Fibroblast of pulmonary artery (primary cell): ENCODE measurements at regions not wholly inside any gene's neighbourhood (a gene's known extent, or its start where the extent isn't known, plus 50 kb on each side); places are given as distances from the start of the nearest gene placed in this dataset.

ENCODE experiments used
- DNase-seq: peaks from one replicate; pipeline ENCODE4 v3.0.0-alpha.2; 2010; ENCODE audit warnings: low read depth
- H3K4me3 ChIP-seq: replicated peaks from 2 replicates; pipeline ENCODE4 v1.5.1; 2011; ENCODE audit warnings: low read depth, mild to moderate bottlenecking, control low read depth, low read length, moderate library complexity
- CTCF ChIP-seq: IDR thresholded peaks from 2 replicates; pipeline ENCODE4 v1.5.1; 2011; ENCODE audit warnings: mild to moderate bottlenecking, control low read depth, low read length, inconsistent platforms; ENCODE audit errors: missing control alignments

DNA sequence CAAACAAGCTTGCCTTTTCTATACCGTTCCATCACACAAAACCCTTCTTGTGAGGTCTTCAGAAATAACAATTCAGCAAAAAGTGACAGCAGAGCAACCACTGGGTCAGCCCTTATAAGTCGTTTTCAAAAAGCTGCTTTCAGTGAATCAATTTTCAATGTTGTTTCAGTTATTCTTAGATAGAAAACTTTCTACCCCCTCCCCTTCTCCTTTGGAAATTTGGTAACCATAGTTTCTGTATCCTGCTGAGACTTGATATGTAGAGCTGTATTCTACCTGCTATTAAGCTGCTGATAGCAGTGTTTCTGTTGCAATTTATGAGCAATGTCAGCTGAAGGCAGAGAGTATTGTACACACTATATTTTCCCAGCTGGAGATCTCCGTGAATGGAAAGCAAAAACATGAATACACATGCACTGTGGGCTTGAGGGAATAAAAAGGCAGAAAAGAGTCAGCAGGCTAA, 75.7 kb downstream of the ZNF608 start:
- H3K4me3 ChIP-seq, result no peak overlapping the region
- DNase-seq, result no peak
- TF ChIP-seq CTCF, result no peak

DNA sequence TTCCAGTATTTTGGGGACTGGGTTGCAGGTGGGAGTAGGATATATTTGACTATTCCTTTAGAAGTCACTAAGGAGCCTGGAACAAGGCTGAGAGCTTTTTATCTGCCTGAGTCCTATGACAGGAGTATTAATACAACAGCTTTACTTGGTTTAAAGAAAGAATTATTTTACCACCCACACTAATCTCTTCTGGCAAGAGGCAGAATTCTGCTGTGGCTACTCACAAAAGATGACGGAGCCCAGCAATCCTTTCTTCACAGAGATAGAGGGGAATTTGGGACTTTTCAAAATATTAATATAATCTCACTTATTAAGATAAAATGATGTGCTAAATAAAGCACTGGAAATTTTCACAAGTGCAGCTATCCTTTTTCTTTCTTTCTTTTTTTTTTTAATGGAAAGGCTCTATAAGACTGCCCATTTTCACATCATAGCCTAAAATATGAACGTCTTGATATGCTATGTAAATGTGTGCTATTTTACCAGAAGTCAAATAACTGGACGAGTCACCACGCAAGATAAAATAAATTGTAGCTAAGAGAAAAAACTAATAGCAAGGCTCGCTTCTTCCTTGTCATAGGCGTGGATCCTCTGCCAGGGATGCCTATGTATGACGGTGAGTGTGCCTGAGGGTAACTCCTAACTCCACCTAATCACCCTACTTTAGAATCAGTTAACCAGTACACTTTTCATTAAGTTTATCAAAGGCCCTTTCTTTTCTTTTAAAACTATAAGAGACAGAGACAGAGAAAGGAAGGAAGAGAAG, 76.3 kb downstream of the ZNF608 start:
- no peak overlapping the region for H3K4me3 ChIP-seq
- DNase-seq, result peak; percentile 39
- TF ChIP-seq CTCF, result no peak

DNA sequence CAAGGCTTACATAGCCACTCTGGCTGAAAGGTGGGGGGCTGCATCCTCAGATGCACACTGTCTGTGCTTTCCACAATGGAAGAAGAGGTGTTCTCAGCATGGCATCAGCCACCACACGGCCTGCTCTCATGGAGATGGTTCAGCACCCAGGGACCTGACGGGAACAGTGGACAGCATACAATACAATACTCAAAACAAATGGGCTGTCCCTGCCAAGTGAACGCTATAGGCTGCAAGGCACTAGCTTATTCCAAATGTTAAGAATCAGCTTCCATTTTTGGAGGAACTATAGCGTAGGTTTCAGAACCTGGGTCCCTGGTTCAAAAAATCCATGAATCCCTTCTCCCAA, 77.2 kb downstream of the ZNF608 start:
- no peak overlapping the region for H3K4me3 ChIP-seq
- TF ChIP-seq CTCF, result no peak
- no peak for DNase-seq

DNA sequence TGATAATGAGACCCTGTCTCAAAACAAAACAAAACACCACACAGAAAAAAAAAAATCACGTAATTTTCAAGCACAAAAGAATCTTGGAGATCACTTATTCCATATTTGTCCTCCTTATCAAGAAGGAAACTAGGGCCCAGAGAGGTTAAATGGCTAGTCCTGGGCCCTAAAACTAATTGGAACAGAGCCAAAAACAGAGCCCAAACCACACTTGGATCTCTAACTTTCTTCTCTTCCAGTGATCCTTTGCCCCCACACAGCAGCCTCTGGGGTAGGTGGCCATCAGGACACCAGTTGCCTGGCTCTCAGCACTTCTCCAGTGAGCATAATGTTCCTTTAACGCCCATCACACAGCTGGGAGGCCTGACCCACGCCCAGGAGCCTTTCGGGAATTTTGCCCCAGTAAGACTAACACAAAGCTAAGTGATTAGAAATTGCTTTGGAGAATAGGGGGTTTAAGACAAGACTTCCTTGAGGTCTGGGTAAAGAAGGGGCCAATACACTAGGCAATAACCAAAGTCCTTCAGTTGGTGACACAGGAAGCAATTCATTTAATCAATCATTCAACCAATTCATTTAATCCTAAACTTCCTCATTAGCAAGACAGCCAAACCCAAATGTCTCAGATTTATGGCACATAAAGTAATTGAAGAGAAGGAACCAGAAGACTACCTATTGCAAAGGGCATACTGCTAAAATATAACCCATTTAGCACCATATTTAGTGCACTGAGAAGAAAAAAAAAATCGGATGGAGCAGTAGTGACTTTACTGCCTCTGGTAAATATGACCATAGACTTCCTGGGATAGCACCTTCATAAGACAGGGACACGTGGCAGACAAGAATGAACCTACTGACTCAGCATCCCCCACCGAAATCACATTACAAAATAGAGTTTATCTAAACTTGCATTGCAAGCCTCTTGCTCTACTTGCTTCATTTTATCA, 77.8 kb downstream of the ZNF608 start:
- no peak for TF ChIP-seq CTCF
- H3K4me3 ChIP-seq, result no peak overlapping the region
- DNase-seq, result no peak

DNA sequence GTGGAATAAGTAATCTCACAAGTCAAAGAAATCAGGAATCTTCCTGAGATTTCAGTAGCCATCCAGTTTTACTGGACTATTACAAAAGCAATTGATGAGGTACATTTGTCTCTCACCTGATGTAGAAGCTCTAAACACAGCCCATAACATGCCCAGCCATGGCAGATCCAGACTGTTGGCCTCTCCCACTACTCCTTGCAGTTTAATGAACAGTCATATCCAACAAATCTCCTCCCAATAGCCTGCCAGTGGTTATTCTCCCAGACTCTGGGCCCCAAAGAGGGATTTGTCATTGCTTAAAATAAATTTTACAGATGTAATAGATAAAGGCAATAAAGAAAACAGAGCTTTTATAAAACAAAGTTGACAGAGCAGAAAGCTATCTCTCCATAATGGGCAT, 80.8 kb downstream of the ZNF608 start:
- TF ChIP-seq CTCF, result no peak
- no peak overlapping the region for H3K4me3 ChIP-seq
- no peak for DNase-seq

DNA sequence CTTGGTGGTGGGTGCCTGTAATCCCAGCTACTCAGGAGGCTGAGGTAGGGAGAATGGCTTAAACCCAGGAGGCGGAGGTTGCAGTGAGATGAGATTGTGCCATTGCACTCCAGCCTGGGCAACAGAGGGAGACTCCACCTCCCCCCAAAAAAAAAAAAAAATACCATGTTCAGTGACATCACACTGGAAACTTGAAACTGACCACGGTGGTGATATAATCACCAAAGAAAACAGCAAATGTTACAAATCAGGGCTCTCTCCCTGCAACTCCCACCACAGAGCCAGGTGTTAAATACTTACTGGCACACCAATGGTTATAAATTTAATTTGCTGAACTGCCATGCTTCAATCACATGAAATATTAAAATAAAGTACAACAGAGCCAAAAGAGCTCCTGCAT, 81.4 kb downstream of the ZNF608 start:
- DNase-seq, result no peak
- TF ChIP-seq CTCF, result no peak
- no peak overlapping the region for H3K4me3 ChIP-seq
